Vagina (tissue), 2 donors: ENCODE measurements at regions not wholly inside any gene's neighbourhood (a gene's known extent, or its start where the extent isn't known, plus 50 kb on each side); places are given as distances from the start of the nearest gene placed in this dataset.

Experiments
- POLR2A ChIP-seq, 2 donors: fragments of 450-650 bp; IDR thresholded peaks; one replicate each; pipeline ENCODE4 v1.6.1; 2017; ENCODE audit warnings: antibody characterized with exemption in 2 of 2, mild to moderate bottlenecking in 2 of 2, moderate library complexity in 2 of 2
- POLR2AphosphoS5 ChIP-seq, 2 donors: sonication (generic); formaldehyde crosslinking; IDR thresholded peaks; one replicate each; pipeline ENCODE4 v1.9.0; 2017; ENCODE audit warnings: antibody characterized with exemption in 2 of 2, mild to moderate bottlenecking in 2 of 2, low read depth in 1 of 2; ENCODE audit not compliant: insufficient read depth in 1 of 2
- TF ChIP-seq, protein P1 (sequence below), 3 experiments: fragments of 450-650 bp in 2 of 3; fragments of 200-600 bp in 1 of 3; sonication (generic) in 1 of 3; IDR thresholded peaks; one replicate each; pipeline ENCODE4 v1.5.1; 2017 to 2019; ENCODE audit warnings: antibody characterized with exemption in 3 of 3, mild to moderate bottlenecking in 2 of 3, moderate library complexity in 2 of 3

DNA sequence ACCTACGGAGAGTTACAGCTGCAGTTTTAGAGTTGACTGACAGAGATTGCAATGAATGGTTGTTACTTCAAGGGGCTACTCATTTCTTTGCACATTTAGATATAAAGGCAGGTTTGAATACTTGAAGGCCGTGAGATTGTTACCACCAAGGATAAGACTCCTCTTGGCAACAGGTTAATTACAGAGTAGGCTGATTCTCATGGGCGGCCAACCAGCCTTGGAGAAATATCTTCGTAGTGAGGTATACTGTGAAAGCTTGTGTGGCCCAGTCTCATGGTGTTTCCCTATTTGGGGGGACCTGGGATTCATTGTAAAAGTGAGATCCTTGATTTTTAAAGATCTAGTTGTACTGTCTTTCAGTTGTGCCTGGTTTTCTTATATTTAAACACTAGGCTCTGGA is 103.2 kb upstream of the OLFM3 start:
- TF ChIP-seq POLR2A (IDR thresholded peaks at IDR 0.05) = no peak
- TF ChIP-seq, protein P1, sequence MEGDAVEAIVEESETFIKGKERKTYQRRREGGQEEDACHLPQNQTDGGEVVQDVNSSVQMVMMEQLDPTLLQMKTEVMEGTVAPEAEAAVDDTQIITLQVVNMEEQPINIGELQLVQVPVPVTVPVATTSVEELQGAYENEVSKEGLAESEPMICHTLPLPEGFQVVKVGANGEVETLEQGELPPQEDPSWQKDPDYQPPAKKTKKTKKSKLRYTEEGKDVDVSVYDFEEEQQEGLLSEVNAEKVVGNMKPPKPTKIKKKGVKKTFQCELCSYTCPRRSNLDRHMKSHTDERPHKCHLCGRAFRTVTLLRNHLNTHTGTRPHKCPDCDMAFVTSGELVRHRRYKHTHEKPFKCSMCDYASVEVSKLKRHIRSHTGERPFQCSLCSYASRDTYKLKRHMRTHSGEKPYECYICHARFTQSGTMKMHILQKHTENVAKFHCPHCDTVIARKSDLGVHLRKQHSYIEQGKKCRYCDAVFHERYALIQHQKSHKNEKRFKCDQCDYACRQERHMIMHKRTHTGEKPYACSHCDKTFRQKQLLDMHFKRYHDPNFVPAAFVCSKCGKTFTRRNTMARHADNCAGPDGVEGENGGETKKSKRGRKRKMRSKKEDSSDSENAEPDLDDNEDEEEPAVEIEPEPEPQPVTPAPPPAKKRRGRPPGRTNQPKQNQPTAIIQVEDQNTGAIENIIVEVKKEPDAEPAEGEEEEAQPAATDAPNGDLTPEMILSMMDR (IDR thresholded peaks at IDR 0.05) = no peak
- no peak for TF ChIP-seq POLR2AphosphoS5 (IDR thresholded peaks at IDR 0.05; ENCODE audit: insufficient read depth in 1 of 2, low read depth in 1 of 2)
